CD4-positive, alpha-beta T cell treated with Interleukin-10 for 1 hour (primary cell): ENCODE measurements at regions not wholly inside any gene's neighbourhood (a gene's known extent, or its start where the extent isn't known, plus 50 kb on each side); places are given as distances from the start of the nearest gene placed in this dataset.

ENCODE experiments used
- DNase-seq: peaks from one replicate; pipeline ENCODE4 v3.0.0-alpha.2; 2020

- no peak for DNase-seq
Observed at GRCh38 chr10:78374331-78375028, 340.8 kb downstream of the RPS24 start.

GRCh38 chr10:78375854-78376785 lies 342.5 kb downstream of the RPS24 start:
- DNase-seq, result no peak

GRCh38 chr10:78377356-78377755 lies 343.7 kb downstream of the RPS24 start:
- DNase-seq, result no peak

- no peak for DNase-seq
Observed at GRCh38 chr10:78378192-78378591, 344.5 kb downstream of the RPS24 start.

- no peak for DNase-seq
Observed at GRCh38 chr10:78381107-78381506, 347.4 kb downstream of the RPS24 start.

- no peak for DNase-seq
Observed at GRCh38 chr10:78382047-78382446, 348.4 kb downstream of the RPS24 start.

- DNase-seq, result no peak
Observed at GRCh38 chr10:78382772-78383171, 349.1 kb downstream of the RPS24 start.

- no peak for DNase-seq
Observed at GRCh38 chr10:78383378-78384048, 349.9 kb downstream of the RPS24 start.

GRCh38 chr10:78384049-78384431 lies 350.4 kb downstream of the RPS24 start:
- no peak for DNase-seq

- DNase-seq, result no peak
Observed at GRCh38 chr10:78385599-78385998, 351.9 kb downstream of the RPS24 start.

- DNase-seq, result no peak
Observed at GRCh38 chr10:78386509-78386908, 352.8 kb downstream of the RPS24 start.

GRCh38 chr10:78388331-78389050 lies 354.8 kb downstream of the RPS24 start:
- no peak for DNase-seq

- no peak for DNase-seq
Observed at GRCh38 chr10:78389419-78389818, 355.8 kb downstream of the RPS24 start.

GRCh38 chr10:78390051-78390450 lies 356.4 kb downstream of the RPS24 start:
- no peak for DNase-seq

- no peak for DNase-seq
Observed at GRCh38 chr10:78390817-78391216, 357.2 kb downstream of the RPS24 start.

- no peak for DNase-seq
Observed at GRCh38 chr10:78391585-78391984, 357.9 kb downstream of the RPS24 start.

GRCh38 chr10:78392197-78392596 lies 358.5 kb downstream of the RPS24 start:
- no peak for DNase-seq

- no peak for DNase-seq
Observed at GRCh38 chr10:78393094-78393493, 359.4 kb downstream of the RPS24 start.

GRCh38 chr10:78394047-78394446 lies 360.4 kb downstream of the RPS24 start:
- no peak for DNase-seq

- DNase-seq, result no peak
Observed at GRCh38 chr10:78395162-78395561, 361.5 kb downstream of the RPS24 start.

GRCh38 chr10:78396754-78397153 lies 363.1 kb downstream of the RPS24 start:
- DNase-seq, result no peak

- no peak for DNase-seq
Observed at GRCh38 chr10:78397786-78398185, 364.1 kb downstream of the RPS24 start.

GRCh38 chr10:78398382-78398781 lies 364.7 kb downstream of the RPS24 start:
- no peak for DNase-seq
